CD1c-positive myeloid dendritic cell (primary cell): ENCODE measurements at regions not wholly inside any gene's neighbourhood (a gene's known extent, or its start where the extent isn't known, plus 50 kb on each side); places are given as distances from the start of the nearest gene placed in this dataset.

Experiments used
- DNase-seq: peaks from one replicate; pipeline ENCODE4 v3.0.0-alpha.2; 2016; ENCODE audit errors: extremely low spot score

DNA sequence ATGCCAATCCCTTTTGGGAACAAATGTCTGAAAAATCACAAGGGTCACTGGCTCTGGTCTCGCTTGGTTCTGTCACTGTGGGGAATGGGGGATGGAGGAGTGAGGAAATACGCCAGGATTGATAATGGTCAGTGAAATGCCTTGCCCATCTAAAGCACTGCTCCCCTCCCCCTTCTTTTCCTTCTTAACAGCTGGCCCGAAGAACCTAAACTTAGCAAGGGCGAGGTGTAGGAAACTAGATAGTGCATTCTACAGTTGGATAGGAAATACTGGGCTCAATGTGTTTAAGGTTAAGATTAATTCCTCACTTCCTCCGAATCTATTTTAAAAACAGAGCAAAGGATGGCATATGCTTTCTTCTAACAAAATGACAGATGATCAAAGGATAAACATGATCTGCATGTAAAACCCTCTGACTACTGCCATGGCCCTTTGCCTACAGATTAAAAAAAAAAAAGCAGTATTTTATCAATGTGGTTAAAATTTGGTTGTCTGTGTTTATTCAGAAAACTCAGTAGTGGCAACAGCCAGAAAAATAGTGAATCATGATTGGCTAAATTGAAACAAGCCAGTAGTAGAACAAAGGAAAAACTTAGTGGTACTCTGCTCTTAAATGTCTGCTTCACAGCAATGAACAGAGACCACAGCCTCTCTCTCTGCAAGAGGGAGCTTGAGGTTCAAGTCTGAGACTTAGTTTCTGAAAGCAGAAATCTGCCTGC is 86.1 kb upstream of the VAV3 start:
- no peak for DNase-seq

DNA sequence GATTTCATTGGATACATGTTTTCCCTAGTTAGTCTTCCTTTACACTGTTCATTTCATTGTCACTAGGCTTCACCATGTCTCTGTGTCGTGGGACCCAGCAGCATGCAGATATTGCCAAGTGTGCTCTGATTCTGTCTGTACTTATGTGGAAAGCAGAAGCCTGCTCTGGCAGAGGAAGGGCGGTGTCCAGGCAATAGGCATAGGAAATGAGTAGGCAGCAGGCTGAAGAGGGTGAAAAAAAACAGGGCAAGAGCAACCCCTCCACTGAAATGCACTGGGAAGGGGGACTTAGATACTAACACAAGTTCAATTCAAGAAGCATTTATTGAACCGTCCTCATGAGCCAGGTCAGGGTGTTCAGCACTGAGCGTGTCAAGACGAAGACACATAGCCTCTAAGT is 85.2 kb upstream of the VAV3 start:
- DNase-seq = peak; percentile 81

DNA sequence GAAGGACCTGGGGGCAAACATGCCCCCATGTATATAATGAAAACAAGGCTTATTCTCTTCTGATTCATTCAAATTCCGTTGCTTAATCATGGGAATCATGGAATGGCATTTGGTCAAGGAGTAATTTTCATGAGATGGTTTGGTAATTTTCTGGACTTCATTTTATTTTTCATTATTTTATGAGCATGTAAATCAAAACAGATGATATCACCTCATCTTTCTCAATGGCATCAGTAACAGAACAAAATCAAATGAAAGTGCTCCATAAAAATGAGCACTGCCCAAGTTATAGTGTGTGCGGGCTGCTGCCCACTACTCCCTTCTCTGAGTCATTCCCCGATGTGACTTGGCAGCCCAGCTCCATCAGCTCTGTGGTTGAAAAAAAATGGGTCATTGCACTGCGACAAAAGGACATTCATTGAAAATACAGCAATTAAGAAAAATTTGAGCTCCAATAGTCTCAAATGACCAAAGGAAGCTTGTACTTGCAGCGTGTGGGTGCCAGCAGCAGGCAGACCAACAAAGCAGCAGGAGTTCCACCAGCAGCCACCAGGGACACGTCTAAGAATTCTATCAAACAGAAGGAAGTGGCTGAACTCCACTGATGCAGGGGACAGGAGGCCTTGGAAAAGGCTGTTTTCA is 84.3 kb upstream of the VAV3 start:
- peak; percentile 72 for DNase-seq

DNA sequence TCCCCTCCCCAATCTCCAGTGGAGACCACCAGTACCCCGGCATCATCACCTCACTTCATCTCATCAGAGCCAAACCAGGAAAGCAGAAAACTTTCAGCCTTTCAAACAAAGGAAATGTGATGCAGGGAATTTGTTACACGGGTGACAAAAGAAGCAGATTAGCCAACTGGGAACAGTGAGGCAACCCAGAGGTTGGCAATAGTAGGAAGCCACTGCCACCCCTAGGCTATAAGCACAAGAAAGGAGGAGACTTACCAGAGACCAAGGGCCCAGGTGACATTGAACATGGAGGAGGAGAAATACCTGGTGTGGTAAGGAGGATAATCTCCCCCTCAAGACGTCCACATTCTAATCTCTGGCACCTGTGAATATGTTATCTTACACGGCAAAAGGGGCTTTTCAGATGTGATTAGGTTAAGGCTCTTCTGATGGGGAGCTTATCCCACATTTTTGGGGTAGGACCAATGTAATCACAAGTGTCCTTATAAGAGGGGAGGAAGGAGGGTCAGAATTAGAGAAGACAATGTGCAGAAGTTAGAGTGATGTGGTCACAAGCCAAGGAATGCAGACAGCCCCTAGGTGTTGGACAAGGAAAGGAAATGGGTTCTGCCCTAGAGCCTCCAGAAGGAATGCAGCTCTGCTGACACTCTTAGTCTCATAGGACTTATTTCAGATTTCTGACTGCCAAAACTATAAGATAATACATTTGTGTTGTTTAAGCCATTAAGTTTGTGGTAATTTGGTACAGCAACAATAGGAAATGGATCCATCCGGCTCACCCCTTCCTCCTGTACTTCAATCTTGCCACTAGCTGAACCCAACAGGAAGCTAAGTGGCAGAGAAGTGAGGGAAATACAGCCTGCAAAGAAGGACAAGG is 83.6 kb upstream of the VAV3 start:
- DNase-seq = no peak

DNA sequence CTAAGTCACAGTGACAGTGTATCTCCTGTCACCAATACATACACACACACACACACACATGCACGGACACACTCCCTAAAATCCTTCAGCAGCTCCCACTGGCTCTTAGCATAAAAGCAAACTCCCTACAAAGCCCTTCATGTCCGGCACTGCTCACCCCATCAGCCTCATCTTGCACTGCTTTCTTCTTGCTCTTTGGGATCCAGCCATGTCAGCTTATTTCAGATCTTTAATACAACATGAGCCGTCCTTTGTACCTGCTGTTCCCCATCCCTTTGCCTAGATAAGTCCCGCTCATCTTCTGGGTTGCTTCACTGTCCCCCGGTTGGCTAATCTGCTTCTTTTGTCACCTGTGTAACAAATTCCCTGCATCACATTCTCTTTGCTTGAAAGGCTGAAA is 82.1 kb upstream of the VAV3 start:
- DNase-seq = no peak

DNA sequence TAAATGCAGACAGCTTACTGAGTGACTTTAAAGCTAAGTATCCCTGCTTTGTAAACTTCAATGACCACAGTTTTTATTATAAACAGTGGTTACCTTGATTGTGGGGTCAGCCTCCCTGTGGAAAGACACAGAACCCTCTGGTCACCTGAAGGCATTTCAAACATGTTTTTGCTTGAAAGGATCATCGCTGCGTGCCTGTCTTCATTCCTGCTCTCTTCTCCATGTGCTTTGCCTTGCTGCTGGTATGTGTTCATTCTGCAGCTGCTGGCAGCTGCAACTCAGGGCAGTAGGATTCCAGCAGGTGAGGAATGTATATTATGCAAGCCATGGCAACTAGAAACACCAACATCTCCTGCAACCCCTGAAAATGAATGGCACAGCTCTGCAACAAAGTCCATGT is 81.0 kb upstream of the VAV3 start:
- DNase-seq = no peak

DNA sequence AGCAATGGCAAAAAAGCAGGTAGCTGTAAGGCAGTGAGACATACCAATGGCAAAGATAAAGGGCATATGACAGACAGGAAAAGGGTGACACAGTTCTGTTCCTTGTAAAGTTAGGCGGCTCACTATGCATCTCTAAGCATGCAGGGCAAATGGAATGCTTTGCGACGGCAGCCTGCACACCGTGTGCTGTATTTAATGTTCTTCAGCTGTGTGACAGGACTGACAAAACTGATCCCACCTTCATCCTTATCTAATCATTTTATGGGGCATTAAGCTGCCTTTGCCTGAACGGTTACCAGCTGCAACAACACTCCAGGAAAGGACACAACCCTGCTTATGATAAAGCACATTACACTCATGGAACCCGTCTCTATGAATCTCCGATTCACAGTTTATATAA is 80.5 kb upstream of the VAV3 start:
- DNase-seq = no peak

DNA sequence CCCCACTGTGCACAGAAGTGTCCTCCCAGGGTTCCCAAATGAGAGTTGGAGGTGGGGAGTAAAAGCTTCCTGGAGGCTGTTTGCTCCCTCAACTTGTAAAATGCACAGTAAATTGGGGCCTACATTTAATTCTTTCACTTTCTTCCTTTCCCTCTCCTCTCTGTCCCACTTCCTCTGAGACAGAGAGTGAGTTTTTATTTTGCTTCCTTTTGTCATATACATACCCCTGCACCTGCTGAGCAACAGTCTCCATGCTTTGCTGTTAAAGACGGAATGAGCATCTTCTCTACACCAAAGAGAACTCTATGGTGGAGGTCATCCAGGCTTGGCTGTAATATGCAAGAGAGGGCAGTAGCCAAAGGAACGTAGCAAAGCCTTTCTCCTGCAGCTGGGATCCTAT is 79.3 kb upstream of the VAV3 start:
- no peak for DNase-seq

DNA sequence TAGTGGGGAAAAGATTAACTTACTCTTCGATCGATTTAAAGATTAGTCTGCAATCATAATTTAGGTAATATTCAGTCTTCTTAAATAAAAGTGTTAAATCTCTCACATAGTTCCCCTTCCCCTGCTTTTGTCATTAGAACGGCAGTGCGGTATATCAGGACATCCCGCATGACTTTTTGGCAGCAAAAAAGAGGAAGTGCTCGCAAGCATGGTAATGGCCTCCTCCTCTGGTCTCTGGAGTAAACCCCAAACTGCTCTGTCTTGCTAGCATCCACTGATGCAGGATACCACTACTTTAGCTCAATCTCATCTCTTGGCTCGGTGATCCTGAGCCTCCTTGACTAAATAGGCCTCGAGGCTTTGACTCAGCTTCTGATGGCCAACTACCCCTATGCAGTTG is 78.7 kb upstream of the VAV3 start:
- DNase-seq = peak; percentile 71

DNA sequence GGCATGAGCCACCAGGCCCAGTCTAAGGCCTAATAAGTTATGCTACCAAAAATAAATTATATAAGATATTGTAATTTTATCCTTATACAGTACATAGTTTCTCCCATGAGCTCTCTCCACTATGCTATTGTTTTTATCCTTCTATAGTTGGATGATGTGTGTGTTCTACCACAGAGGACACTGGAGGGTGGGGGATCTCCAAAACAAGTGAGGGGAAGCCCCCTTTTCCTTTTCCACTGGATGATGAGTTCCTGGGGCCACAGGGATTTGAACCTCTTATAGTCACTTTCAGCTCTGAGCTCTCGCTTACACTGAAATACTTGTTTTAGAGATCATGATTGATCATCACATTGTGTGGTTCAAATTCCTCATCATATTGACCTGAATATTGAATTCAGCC is 77.6 kb upstream of the VAV3 start:
- DNase-seq = no peak

DNA sequence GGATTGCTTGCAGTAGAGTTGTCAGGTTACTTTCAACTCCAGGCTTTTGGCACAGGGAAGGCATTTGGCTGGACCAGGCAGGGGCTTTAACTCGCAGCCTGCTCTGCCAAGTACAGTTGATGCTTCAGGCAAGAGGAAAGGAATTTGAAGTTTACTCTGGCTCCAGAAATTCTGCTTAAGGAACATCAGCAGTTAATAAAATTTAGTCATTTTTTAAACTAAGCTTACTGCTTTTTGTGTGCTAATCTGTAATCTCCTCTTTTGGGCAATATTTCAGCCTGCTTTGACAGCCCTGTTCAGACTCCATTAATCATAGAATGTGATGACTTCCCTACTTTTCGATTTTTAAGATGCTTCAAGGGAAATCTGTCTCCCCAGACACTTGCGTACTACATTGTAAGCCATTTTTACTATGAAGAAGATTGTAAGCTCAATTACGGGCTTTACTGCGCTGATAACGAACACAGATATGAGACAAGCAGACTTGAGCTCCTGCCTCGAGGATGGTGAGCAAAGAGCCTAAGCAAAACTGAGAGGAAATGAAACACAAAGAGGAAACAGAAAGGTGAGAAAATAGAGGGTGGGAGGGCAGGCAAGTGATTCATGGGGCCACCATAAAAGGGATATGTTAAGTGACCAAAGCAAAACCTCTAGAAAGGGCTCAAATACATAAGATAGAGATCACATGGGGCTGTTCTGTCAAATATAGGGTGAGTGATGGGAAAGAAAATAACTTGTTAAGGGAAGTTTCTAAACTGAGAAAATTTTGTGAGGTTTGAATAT is 76.6 kb upstream of the VAV3 start:
- peak; percentile 75 for DNase-seq

DNA sequence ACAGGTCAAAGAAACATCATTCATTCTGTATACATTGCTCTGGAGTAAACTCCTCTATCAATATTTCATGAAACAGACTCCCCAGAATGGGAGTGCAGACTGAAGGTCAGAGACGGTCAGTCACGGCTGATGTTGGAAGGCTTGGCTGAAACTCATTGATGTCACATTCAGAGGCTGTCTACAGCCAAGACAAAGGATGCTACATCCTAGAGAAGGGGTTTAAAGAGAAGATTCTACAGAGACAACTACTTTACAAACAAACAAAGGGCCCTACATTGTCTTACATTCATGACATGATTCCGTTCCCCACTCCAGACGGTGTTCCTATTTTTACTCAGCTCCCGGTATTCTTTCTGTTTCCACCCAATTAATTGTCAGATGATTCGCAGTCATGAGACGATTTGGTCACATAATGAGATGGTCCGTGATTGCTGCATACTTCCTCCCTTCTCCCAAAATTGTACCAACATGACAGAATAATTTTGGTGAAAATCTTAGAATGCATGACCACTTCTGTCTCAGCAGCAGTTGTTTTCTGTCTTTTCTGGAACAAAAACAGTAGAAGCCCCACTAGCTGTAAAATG is 73.8 kb upstream of the VAV3 start:
- DNase-seq = peak; percentile 61

DNA sequence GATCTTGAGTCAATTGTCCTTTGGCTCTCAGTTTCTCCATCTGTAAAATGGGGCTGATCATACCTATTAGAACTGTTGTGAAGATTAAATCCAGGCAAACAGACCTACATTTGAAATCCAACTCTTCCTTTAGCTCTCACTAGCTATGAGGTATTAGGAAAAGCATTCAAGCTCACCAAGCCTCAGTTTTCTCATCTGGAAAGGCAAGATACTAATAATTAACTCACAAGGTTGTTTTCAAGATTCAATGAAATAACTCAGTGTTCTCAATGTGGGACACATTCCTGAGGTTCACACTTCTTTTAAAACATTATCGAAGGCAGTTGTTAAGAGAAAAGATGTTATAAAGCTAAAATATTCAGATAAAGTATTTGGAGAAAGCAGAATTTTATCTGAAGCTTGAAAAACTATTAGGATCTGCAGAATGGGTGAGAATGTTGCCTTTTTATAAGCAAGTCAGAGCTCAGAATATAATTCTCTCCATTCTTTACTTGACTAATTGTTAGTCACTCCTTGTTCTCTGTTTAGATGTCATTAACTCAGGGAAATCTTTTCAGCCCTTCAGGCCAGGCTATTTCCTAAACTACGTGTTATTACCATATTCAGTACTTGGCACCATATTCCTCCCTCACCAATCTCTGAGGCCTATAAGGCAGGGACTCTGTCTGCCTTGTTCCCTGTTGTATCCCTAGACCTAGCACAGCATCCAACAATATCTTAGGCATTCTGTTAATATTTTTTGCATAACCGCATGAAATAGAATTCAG is 72.0 kb upstream of the VAV3 start:
- no peak for DNase-seq

DNA sequence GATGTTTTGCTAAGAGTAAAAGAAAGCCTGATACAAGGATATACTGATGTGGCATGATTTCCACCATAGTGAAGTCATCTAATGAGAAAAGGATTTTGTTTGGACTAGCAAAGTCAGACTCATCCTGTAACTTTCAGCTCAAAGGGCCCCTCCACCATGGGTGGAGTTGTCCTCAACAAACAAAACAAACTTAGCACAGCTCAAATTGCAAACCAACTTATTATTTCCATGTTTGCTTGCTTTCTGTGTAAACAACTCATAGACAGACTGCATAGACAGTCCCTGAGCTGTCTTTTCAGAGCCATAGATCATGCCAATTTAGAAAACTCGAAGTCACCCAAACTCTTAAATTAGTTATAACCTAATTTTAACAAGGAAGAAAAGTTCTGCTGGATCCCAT is 69.4 kb upstream of the VAV3 start:
- no peak for DNase-seq

DNA sequence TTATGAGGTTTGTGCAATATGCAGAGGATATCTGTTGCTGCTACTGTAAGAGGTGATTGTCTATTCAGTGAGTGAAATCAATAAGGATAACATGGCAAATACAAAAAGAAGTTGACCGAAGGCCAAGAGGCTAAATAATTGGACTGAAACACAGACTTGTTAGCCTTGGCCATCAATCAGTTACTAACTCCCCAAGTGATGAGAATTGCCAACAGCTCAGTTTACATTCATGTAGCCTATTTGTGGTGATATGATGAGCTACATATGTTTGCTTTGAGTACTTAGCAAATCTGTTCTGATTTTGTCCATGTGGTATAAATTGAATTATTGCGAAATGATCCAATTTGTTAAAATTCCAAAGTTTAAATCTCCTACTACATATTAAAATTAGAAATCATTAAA is 68.6 kb upstream of the VAV3 start:
- DNase-seq = no peak

DNA sequence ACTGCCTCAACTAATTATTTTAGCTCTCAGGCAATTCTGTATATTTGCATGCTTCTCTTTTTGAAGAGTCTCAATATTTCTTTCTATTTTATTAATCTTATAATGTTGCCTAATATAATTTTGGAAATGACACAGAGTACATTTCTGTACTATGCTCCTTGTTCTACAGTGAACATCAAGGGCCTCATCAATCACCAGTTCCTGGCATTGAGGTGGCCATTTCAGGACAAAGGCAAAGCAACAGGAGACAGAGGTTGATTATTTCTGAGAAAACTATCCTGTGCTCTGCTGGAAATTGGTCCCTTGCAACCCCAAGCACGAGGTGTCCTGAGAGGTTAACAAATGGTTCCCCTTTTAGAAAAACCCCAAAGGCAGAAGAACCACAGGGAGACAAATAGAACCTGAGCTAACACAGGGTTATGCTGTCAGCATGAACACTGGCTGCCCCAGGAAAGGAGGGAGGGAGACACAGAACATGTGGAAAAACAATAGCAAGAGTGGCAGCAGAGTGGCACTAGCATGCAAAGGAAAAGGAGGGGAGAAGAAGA is 63.9 kb upstream of the VAV3 start:
- peak; percentile 27 for DNase-seq

DNA sequence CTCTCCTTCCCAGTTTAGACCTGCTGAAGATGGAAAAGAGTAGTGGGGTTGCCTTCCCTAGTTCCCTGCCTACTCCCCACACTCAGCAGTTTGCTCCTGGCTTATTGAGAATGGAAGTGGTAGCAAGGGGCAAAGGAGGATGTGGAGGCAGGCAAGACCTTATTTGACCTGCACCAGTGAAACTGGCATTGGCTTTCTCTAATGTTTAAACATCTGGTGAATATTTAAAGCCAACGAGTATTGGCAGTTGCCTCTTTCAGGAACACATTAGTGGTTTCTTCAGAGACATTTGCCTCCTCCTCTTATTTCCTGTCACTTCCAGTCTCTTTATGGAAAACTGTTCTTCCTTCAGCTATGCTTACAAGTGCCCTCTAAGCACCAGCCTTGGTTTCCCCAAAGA is 62.4 kb upstream of the VAV3 start:
- no peak for DNase-seq

DNA sequence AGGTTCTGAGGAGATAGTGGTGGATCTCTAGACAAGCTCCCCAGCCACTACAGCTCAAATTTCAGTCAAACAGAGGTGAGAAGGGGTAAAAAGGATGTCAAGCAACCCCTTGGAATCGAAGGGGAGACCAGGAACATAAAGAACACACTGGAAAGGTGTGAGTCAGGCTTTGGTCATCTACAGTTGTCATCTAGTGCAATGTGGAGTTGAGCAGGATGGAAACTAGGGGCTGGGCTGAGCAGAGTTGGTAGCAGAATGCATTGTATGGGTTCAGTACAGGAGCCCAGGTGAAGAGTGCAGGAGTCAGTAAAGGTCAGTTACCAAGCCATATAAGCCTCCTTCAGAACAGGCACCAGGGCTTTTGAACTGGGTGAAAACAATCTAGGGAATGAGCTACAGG is 52.7 kb upstream of the VAV3 start:
- DNase-seq = no peak

DNA sequence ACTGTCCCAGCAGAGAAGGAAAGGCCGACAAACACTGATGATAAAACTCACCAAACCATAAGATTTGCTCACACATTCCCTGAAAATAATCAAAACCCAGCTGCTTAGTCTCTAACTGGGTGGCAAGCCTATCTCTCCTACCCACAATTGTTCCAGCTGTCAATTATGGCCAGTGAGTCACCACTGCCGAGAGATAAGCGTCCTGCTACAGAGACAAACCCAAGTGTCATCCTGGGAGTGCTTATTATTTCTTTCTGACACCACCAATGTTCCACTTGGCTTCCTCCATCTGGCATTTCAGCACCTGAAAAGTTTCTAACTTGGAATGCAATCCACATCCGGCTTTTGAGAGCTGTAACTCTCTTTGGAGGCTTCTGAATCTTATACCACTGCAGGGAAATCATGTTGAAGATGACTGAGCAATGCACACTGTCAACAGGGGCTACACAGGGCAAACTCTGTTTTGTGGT is 51.5 kb upstream of the VAV3 start:
- no peak for DNase-seq
